HUDEP-2 (cell line): ENCODE measurements at regions not wholly inside any gene's neighbourhood (a gene's known extent, or its start where the extent isn't known, plus 50 kb on each side); places are given as distances from the start of the nearest gene placed in this dataset.

Source experiments
- DNase-seq, 76 experiments: peaks; one replicate each; lab custom pipeline; 2025; ENCODE audit not compliant: unreplicated experiment in 76 of 76; lab: John Stamatoyannopoulos, UW

- DNase-seq: peak in 25 of 76 experiments; percentile 1 to 47 (median 5)
Observed at GRCh38 chr18:68623342-68623741, 91.6 kb downstream of the TMX3 start.

- no peak for DNase-seq
Observed at GRCh38 chr18:68611311-68611710, 103.6 kb downstream of the TMX3 start.

- no peak for DNase-seq
Observed at GRCh38 chr18:68608851-68609490, 105.9 kb downstream of the TMX3 start.

GRCh38 chr18:68607852-68608251 lies 107.1 kb downstream of the TMX3 start:
- no peak for DNase-seq

GRCh38 chr18:68604256-68604655 lies 110.7 kb downstream of the TMX3 start:
- no peak for DNase-seq

- DNase-seq: no peak
Observed at GRCh38 chr18:68596016-68596415, 118.9 kb downstream of the TMX3 start.

- DNase-seq: no peak
Observed at GRCh38 chr18:68588169-68588568, 126.7 kb downstream of the TMX3 start.

- DNase-seq: no peak
Observed at GRCh38 chr18:68583685-68584084, 131.2 kb downstream of the TMX3 start.

- no peak for DNase-seq
Observed at GRCh38 chr18:68574311-68574710, 140.6 kb downstream of the TMX3 start.

- no peak for DNase-seq
Observed at GRCh38 chr18:68569936-68570335, 145.0 kb downstream of the TMX3 start.

- DNase-seq: no peak
Observed at GRCh38 chr18:68568364-68569155, 146.3 kb downstream of the TMX3 start.

GRCh38 chr18:68566991-68567390 lies 147.9 kb downstream of the TMX3 start:
- no peak for DNase-seq

GRCh38 chr18:68564961-68565360 lies 149.9 kb downstream of the TMX3 start:
- DNase-seq: no peak

- DNase-seq: no peak
Observed at GRCh38 chr18:68564351-68564750, 150.6 kb downstream of the TMX3 start.

- no peak for DNase-seq
Observed at GRCh38 chr18:68560128-68560527, 154.8 kb downstream of the TMX3 start.

- DNase-seq: no peak
Observed at GRCh38 chr18:68557183-68557582, 157.7 kb downstream of the TMX3 start.

- no peak for DNase-seq
Observed at GRCh38 chr18:68555879-68556301, 159.0 kb downstream of the TMX3 start.

GRCh38 chr18:68548904-68549870 lies 165.7 kb downstream of the TMX3 start:
- DNase-seq: no peak

GRCh38 chr18:68543344-68543743 lies 171.6 kb downstream of the TMX3 start:
- DNase-seq: no peak

GRCh38 chr18:68542846-68543245 lies 172.1 kb downstream of the TMX3 start:
- no peak for DNase-seq

GRCh38 chr18:68533641-68534040 lies 181.3 kb downstream of the TMX3 start:
- no peak for DNase-seq
